Nephron (organoid): ENCODE measurements at regions not wholly inside any gene's neighbourhood (a gene's known extent, or its start where the extent isn't known, plus 50 kb on each side); places are given as distances from the start of the nearest gene placed in this dataset.

Source experiments
- H3K27ac Mint-ChIP-seq, 3 experiments: 2 replicates each; pipeline ENCODE4 v1.8.0; 2020; ENCODE audit warnings: mixed read lengths in 3 of 3, mild to moderate bottlenecking in 2 of 3, moderate library complexity in 1 of 3
- H3K27me3 Mint-ChIP-seq: 2 replicates; pipeline ENCODE4 v1.8.0; 2021; ENCODE audit warnings: low read depth, mild to moderate bottlenecking, moderate library complexity, mixed read lengths
- H3K36me3 Mint-ChIP-seq: 2 replicates; pipeline ENCODE4 v1.8.0; 2020; ENCODE audit warnings: low read depth, mixed read lengths
- H3K4me1 Mint-ChIP-seq: 2 replicates; pipeline ENCODE4 v1.8.0; 2020; ENCODE audit warnings: mixed read lengths
- H3K4me3 Mint-ChIP-seq, 3 experiments: 2 replicates each; pipeline ENCODE4 v1.8.0; 2020; ENCODE audit warnings: mild to moderate bottlenecking in 3 of 3, mixed read lengths in 3 of 3, moderate library complexity in 2 of 3
- H3K9me3 Mint-ChIP-seq: 2 replicates; pipeline ENCODE4 v1.8.0; 2020; ENCODE audit warnings: mixed read lengths
- CTCF ChIP-seq, 3 experiments: fragments of 200-600 bp; sonication (generic); IDR thresholded peaks; one replicate each; pipeline ENCODE4 v1.5.0; 2021; ENCODE audit warnings: antibody characterized with exemption in 3 of 3; ENCODE audit not compliant: unreplicated experiment in 3 of 3

- no peaks in the 10 kb centered on the region for H3K36me3 Mint-ChIP-seq
- H3K27me3 Mint-ChIP-seq = no peaks in the 10 kb centered on the region
- H3K4me3 Mint-ChIP-seq = no peak overlapping the region
- no peaks in the 10 kb centered on the region for H3K9me3 Mint-ChIP-seq
- no peak overlapping the region for H3K27ac Mint-ChIP-seq
- no peak for TF ChIP-seq CTCF (IDR thresholded peaks at IDR 0.05; ENCODE audit: unreplicated experiment in 3 of 3)
- H3K4me1 Mint-ChIP-seq = no peaks in the 10 kb centered on the region
Measured at GRCh38 chr18:30386624-30387023, 655.9 kb downstream of the DSC3 start.

GRCh38 chr18:30385684-30386083 lies 656.9 kb downstream of the DSC3 start:
- no peaks in the 10 kb centered on the region for H3K27me3 Mint-ChIP-seq
- H3K9me3 Mint-ChIP-seq = no peaks in the 10 kb centered on the region
- no peak overlapping the region for H3K4me3 Mint-ChIP-seq
- no peak for TF ChIP-seq CTCF (IDR thresholded peaks at IDR 0.05; ENCODE audit: unreplicated experiment in 3 of 3)
- H3K4me1 Mint-ChIP-seq = no peaks in the 10 kb centered on the region
- no peaks in the 10 kb centered on the region for H3K36me3 Mint-ChIP-seq
- H3K27ac Mint-ChIP-seq = no peak overlapping the region

GRCh38 chr18:30381826-30382225 lies 660.7 kb downstream of the DSC3 start:
- no peak overlapping the region for H3K27ac Mint-ChIP-seq
- no peaks in the 10 kb centered on the region for H3K27me3 Mint-ChIP-seq
- H3K4me3 Mint-ChIP-seq = no peak overlapping the region
- no peak for TF ChIP-seq CTCF (IDR thresholded peaks at IDR 0.05; ENCODE audit: unreplicated experiment in 3 of 3)
- peaks cover 2% of the 10 kb centered on the region for H3K9me3 Mint-ChIP-seq
- H3K36me3 Mint-ChIP-seq = no peaks in the 10 kb centered on the region
- no peaks in the 10 kb centered on the region for H3K4me1 Mint-ChIP-seq

- Mint-ChIP-seq H3K9me3 (peaks cover 5% of the 10 kb centered on the region), H3K36me3 (no peaks in the 10 kb centered on the region), H3K4me1 (no peaks in the 10 kb centered on the region), H3K27ac (no peak overlapping the region), H3K4me3 (no peak overlapping the region), H3K27me3 (no peaks in the 10 kb centered on the region)
- no peak for TF ChIP-seq CTCF (IDR thresholded peaks at IDR 0.05; ENCODE audit: unreplicated experiment in 3 of 3)
Measured at GRCh38 chr18:30378097-30378496, 664.4 kb downstream of the DSC3 start.

GRCh38 chr18:30376515-30376914 lies 666.0 kb downstream of the DSC3 start:
- peaks cover 5% of the 10 kb centered on the region for H3K9me3 Mint-ChIP-seq
- TF ChIP-seq CTCF (IDR thresholded peaks at IDR 0.05; ENCODE audit: unreplicated experiment in 3 of 3) = no peak
- no peaks in the 10 kb centered on the region for H3K36me3 Mint-ChIP-seq
- H3K27me3 Mint-ChIP-seq = no peaks in the 10 kb centered on the region
- no peak overlapping the region for H3K4me3 Mint-ChIP-seq
- no peaks in the 10 kb centered on the region for H3K4me1 Mint-ChIP-seq
- no peak overlapping the region for H3K27ac Mint-ChIP-seq

- Mint-ChIP-seq H3K9me3 (no peaks in the 10 kb centered on the region), H3K4me1 (no peaks in the 10 kb centered on the region), H3K27ac (no peak overlapping the region), H3K27me3 (no peaks in the 10 kb centered on the region), H3K4me3 (no peak overlapping the region), H3K36me3 (no peaks in the 10 kb centered on the region)
- TF ChIP-seq CTCF (IDR thresholded peaks at IDR 0.05; ENCODE audit: unreplicated experiment in 3 of 3) = no peak
Measured at GRCh38 chr18:30361864-30362540, 680.5 kb downstream of the DSC3 start.
